Muscle of leg (tissue), 3 donors: ENCODE measurements at regions not wholly inside any gene's neighbourhood (a gene's known extent, or its start where the extent isn't known, plus 50 kb on each side); places are given as distances from the start of the nearest gene placed in this dataset.

Experiments used
- DNase-seq: peaks from one replicate; pipeline ENCODE4 v3.0.0; 2013
- H3K27ac ChIP-seq: one replicate; pipeline ENCODE4 v1.5.1; 2013; ENCODE audit warnings: mild to moderate bottlenecking, low read length, control low read depth
- H3K27me3 ChIP-seq: one replicate; pipeline ENCODE4 v1.6.1; 2013; ENCODE audit warnings: low read length; ENCODE audit not compliant: control insufficient read depth, insufficient read depth
- H3K36me3 ChIP-seq: one replicate; pipeline ENCODE4 v1.6.1; 2013; ENCODE audit warnings: low read length; ENCODE audit not compliant: control insufficient read depth, insufficient read depth
- H3K4me1 ChIP-seq: one replicate; pipeline ENCODE4 v1.6.1; 2013; ENCODE audit warnings: low read length; ENCODE audit not compliant: control insufficient read depth, insufficient read depth
- H3K4me3 ChIP-seq: one replicate; pipeline ENCODE4 v1.5.1; 2013; ENCODE audit warnings: low read length, control low read depth
- H3K9me3 ChIP-seq: replicated peaks from 2 replicates; pipeline ENCODE4 v1.6.1; 2013; ENCODE audit warnings: low read depth, low read length; ENCODE audit not compliant: control insufficient read depth
- WGBS: methylation state at CpG from one replicate; pipeline ENCODE4 v1.1.5; 2013; ENCODE audit warnings: missing lambda C conversion rate; ENCODE audit not compliant: insufficient coverage; 5-methylcytosine and 5-hydroxymethylcytosine counted together

DNA sequence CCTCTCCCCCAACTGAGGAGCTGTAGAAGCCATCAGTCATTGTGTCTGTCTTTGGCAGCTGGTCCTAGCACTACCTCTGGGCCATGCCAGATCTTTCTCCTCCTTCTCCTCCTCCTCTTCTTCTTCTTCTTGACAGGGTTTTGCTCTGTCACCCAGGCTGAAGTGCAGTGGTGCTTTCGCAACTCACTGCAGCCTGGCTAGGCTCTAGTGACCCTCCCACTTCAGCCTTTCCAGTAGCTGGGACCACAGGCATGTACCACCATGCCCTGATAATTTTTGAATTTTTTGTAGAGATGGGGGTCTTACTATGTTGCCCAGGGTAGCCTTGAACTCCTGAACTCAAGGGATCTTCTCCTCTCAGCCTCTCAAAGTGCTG is 50.1 kb upstream of the SHANK2 start:
- Histone ChIP-seq H3K36me3 (no peaks in the 10 kb centered on the region), H3K27ac (no peak overlapping the region), H3K4me1 (no peaks in the 10 kb centered on the region), H3K27me3 (peaks cover 16% of the 10 kb centered on the region), H3K4me3 (no peak overlapping the region), H3K9me3 (no peaks in the 10 kb centered on the region)
- DNase-seq: no peak
- no CpG with 5 or more reads among the region's 1 CpG for WGBS
